AG04449 (cell line): ENCODE measurements at regions not wholly inside any gene's neighbourhood (a gene's known extent, or its start where the extent isn't known, plus 50 kb on each side); places are given as distances from the start of the nearest gene placed in this dataset.

Source experiments
- CTCF ChIA-PET: fragments of 350-600 bp; formaldehyde crosslinking; extraction: SDS; loops from one replicate; lab custom pipeline; 2021; ENCODE audit warnings: antibody characterized with exemption; lab: Yijun Ruan, JAX
- POLR2A ChIA-PET: fragments of 400-600, 350-600 bp; formaldehyde crosslinking; extraction: SDS; loops from one replicate; lab custom pipeline; 2020; ENCODE audit warnings: antibody characterized with exemption, inconsistent platforms; lab: Yijun Ruan, JAX
- DNase-seq: peaks from one replicate; pipeline ENCODE4 v3.0.0-alpha.2; 2010; ENCODE audit warnings: low read depth, low spot score
- H3K4me3 ChIP-seq: 2 replicates; pipeline ENCODE4 v1.5.1; 2011; ENCODE audit warnings: low read depth, mild to moderate bottlenecking, control low read depth, low read length
- CTCF ChIP-seq: IDR thresholded peaks from one replicate; pipeline ENCODE4 v1.5.1; 2011; ENCODE audit warnings: mild to moderate bottlenecking, moderate library complexity, low read length, control low read depth, inconsistent platforms; ENCODE audit not compliant: insufficient read depth; ENCODE audit errors: missing control alignments

- TF ChIP-seq CTCF = no peak
- no peak for DNase-seq
- ChIA-PET POLR2A (no interaction called here), CTCF (no interaction called here)
- H3K4me3 ChIP-seq = no peak overlapping the region
Observed at GRCh38 chr3:28907616-28908015, 373.3 kb upstream of the RBMS3 start.

GRCh38 chr3:28912120-28912885 is 368.6 kb upstream of the RBMS3 start:
- POLR2A ChIA-PET = no interaction called here
- H3K4me3 ChIP-seq = no peak overlapping the region
- DNase-seq = no peak
- CTCF ChIA-PET = no interaction called here
- TF ChIP-seq CTCF = no peak

GRCh38 chr3:28915741-28916500 is 364.9 kb upstream of the RBMS3 start:
- H3K4me3 ChIP-seq = no peak overlapping the region
- POLR2A ChIA-PET = no interaction called here
- no peak for DNase-seq
- peak; percentile 29 for TF ChIP-seq CTCF
- CTCF ChIA-PET = interaction anchor here (0.8 to 1.2 kb wide), 6 partner anchors 167 to 1182 kb away, joined by 3 to 4 read pairs (median 3); no protein-coding TSS in a partner anchor

GRCh38 chr3:28916713-28917499 is 364.0 kb upstream of the RBMS3 start:
- POLR2A ChIA-PET = no interaction called here
- TF ChIP-seq CTCF = no peak
- CTCF ChIA-PET = interaction anchor here (0.8 to 1.2 kb wide), 5 partner anchors 12 to 1181 kb away, joined by 3 to 4 read pairs (median 3); no protein-coding TSS in a partner anchor
- H3K4me3 ChIP-seq = no peak overlapping the region
- DNase-seq = no peak

- no peak overlapping the region for H3K4me3 ChIP-seq
- CTCF ChIA-PET = no interaction called here
Observed at GRCh38 chr3:28917895-28918475, 362.9 kb upstream of the RBMS3 start.

More at GRCh38 chr3:28917895-28918475, 362.9 kb upstream of the RBMS3 start:
- POLR2A ChIA-PET = no interaction called here
- TF ChIP-seq CTCF = no peak
- DNase-seq = no peak
